ENCODE measurements at regions not wholly inside any gene's neighbourhood (a gene's known extent, or its start where the extent isn't known, plus 50 kb on each side); places are given as distances from the start of the nearest gene placed in this dataset.

DNA sequence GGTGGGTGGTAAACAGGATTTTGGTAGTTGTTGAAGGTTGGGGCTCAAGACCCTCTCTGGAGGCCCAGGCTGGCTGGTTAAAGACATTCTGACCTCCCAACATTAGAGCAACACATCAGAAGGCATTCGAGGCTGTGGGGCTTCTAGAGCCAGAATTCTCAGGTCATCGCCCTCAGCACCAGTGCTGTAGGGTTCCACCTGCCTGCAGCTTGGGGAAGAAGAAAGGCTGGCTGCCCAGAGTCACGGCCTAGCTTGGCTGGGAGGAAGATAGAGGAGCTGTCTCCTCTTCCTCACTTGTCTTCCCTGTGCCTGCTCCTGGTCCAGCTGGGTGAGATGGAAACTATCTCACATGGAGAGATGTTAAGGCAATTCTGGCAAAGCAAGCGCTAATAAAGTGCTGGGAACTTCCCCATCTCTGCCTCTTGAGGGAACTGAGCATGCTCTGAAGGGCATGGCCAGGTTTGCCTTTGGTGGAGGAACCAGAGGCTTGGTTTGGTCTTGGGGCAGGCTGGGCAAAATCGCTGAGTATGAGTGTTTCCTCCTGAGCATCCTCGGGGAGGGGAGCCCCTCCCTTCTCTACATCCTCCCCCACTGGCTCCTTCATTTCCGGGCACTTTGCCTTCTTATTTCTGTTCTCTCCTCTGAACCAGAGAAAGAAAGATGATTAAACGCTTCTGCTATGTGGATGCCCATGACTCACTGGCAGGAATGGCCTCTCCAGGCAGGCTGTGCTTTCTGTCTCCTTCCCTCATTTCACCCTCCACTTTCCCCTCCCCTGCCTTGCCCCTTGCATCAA lies 509.0 kb upstream of the PODXL start:
- no peak for TF ChIP-seq EZH2 (IDR thresholded peaks at IDR 0.05; ENCODE audit: insufficient read depth, low read length)
- TF ChIP-seq, protein P1, sequence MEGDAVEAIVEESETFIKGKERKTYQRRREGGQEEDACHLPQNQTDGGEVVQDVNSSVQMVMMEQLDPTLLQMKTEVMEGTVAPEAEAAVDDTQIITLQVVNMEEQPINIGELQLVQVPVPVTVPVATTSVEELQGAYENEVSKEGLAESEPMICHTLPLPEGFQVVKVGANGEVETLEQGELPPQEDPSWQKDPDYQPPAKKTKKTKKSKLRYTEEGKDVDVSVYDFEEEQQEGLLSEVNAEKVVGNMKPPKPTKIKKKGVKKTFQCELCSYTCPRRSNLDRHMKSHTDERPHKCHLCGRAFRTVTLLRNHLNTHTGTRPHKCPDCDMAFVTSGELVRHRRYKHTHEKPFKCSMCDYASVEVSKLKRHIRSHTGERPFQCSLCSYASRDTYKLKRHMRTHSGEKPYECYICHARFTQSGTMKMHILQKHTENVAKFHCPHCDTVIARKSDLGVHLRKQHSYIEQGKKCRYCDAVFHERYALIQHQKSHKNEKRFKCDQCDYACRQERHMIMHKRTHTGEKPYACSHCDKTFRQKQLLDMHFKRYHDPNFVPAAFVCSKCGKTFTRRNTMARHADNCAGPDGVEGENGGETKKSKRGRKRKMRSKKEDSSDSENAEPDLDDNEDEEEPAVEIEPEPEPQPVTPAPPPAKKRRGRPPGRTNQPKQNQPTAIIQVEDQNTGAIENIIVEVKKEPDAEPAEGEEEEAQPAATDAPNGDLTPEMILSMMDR (IDR thresholded peaks at IDR 0.05; ENCODE audit: insufficient read depth, low read depth, low read length), result no peak

Data from astrocyte (in vitro differentiated cells and primary cell).